Neural progenitor cell (in vitro differentiated cells): ENCODE measurements at regions not wholly inside any gene's neighbourhood (a gene's known extent, or its start where the extent isn't known, plus 50 kb on each side); places are given as distances from the start of the nearest gene placed in this dataset.

Experiments
- DNase-seq: peaks from one replicate; pipeline ENCODE4 v3.0.0-alpha.2; 2016; ENCODE audit warnings: low spot score
- H2AFZ ChIP-seq: fragments of 200-600 bp; sonication (generic); replicated peaks from 2 replicates; pipeline ENCODE4 v1.6.1; 2016; ENCODE audit warnings: antibody characterized with exemption
- H3F3A ChIP-seq: fragments of 200-600 bp; sonication (generic); 2 replicates; pipeline ENCODE4 v1.6.1; 2016; ENCODE audit warnings: antibody characterized with exemption, low read depth
- H3K27ac ChIP-seq: fragments of 200-600 bp; sonication (generic); 2 replicates; pipeline ENCODE4 v1.5.1; 2016; ENCODE audit warnings: mild to moderate bottlenecking
- H3K27me3 ChIP-seq: fragments of 200-600 bp; sonication (generic); 2 replicates; pipeline ENCODE4 v1.6.1; 2016; ENCODE audit warnings: mild to moderate bottlenecking, moderate library complexity
- H3K36me3 ChIP-seq: fragments of 200-600 bp; sonication (generic); 2 replicates; pipeline ENCODE4 v1.5.1; 2016
- H3K4me1 ChIP-seq: fragments of 200-600 bp; sonication (generic); 2 replicates; pipeline ENCODE4 v1.6.1; 2016; ENCODE audit warnings: mixed run types
- H3K4me2 ChIP-seq: fragments of 200-600 bp; sonication (generic); 2 replicates; pipeline ENCODE4 v1.6.1; 2016
- H3K4me3 ChIP-seq: fragments of 200-600 bp; sonication (generic); 2 replicates; pipeline ENCODE4 v1.5.1; 2016
- H3K79me2 ChIP-seq: fragments of 200-600 bp; sonication (generic); 2 replicates; pipeline ENCODE4 v1.6.1; 2016; ENCODE audit warnings: low read depth
- H3K9ac ChIP-seq: fragments of 200-600 bp; sonication (generic); 2 replicates; pipeline ENCODE4 v1.6.1; 2016
- H3K9me3 ChIP-seq: fragments of 200-600 bp; sonication (generic); 2 replicates; pipeline ENCODE4 v1.5.1; 2016; ENCODE audit warnings: low read depth
- H4K20me1 ChIP-seq: fragments of 200-600 bp; sonication (generic); 2 replicates; pipeline ENCODE4 v1.6.1; 2016; ENCODE audit warnings: low read depth
- H3K27ac Mint-ChIP-seq: 3 replicates; pipeline ENCODE4 v1.8.0; 2021; ENCODE audit warnings: mixed read lengths
- H3K27me3 Mint-ChIP-seq: 2 replicates; pipeline ENCODE4 v1.8.0; 2022; ENCODE audit warnings: low read depth, mild to moderate bottlenecking, inconsistent platforms, moderate library complexity, mixed read lengths; ENCODE audit not compliant: insufficient read depth
- H3K36me3 Mint-ChIP-seq: 3 replicates; pipeline ENCODE4 v1.8.0; 2021; ENCODE audit warnings: mixed read lengths
- H3K4me1 Mint-ChIP-seq: 3 replicates; pipeline ENCODE4 v1.8.0; 2021; ENCODE audit warnings: mixed read lengths
- H3K4me3 Mint-ChIP-seq: 3 replicates; pipeline ENCODE4 v1.8.0; 2021; ENCODE audit warnings: mild to moderate bottlenecking, moderate library complexity, mixed read lengths
- H3K9me3 Mint-ChIP-seq: 3 replicates; pipeline ENCODE4 v1.8.0; 2020; ENCODE audit warnings: mixed read lengths
- EZH2 ChIP-seq: fragments of 200-600 bp; sonication (generic); IDR thresholded peaks from 2 replicates; pipeline ENCODE4 v1.6.1; 2017; ENCODE audit warnings: antibody characterized with exemption, mild to moderate bottlenecking, moderate library complexity
- EZH2phosphoT487 ChIP-seq: fragments of 200-600 bp; sonication (generic); IDR thresholded peaks from 2 replicates; pipeline ENCODE4 v1.6.1; 2017; ENCODE audit warnings: antibody characterized with exemption
- TF ChIP-seq, protein P1 (sequence below): fragments of 200-600 bp; sonication (generic); IDR thresholded peaks from 2 replicates; pipeline ENCODE4 v1.5.1; 2017; ENCODE audit warnings: antibody characterized with exemption, mild to moderate bottlenecking

DNA sequence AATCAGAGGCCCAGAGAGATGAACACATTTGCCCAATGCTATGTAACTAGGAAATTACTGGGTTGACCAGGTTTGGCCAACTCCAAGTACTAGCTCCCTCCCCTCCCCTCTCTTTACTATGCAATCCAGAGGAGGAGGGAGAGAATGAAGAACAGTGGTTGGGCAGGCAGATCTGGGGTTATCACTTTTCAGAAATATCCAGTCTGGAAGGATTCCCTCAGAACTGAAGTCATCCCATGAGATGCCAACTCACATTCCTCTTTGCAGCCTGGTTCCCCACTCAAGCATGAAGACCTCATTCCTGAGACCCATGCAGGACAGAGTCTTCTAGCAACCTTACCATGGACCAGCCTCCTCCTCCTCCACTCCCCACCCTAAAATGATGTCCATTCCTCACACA, 201.1 kb downstream of the TLE3 start:
- Histone ChIP-seq H3K36me3 (no peaks in the 10 kb centered on the region), H2AFZ (no peak overlapping the region), H3K79me2 (no peaks in the 10 kb centered on the region), H3K4me2 (no peak overlapping the region), H3K4me1 (peaks cover 5% of the 10 kb centered on the region), H3K27me3 (no peaks in the 10 kb centered on the region), H3K9me3 (no peaks in the 10 kb centered on the region), H3K27ac (no peak overlapping the region), H3K9ac (no peak overlapping the region), H3F3A (no peaks in the 10 kb centered on the region), H4K20me1 (no peaks in the 10 kb centered on the region), H3K4me3 (no peak overlapping the region)
- H3K4me3 Mint-ChIP-seq, result no peak overlapping the region
- no peaks in the 10 kb centered on the region for H3K36me3 Mint-ChIP-seq
- DNase-seq, result no peak
- peaks cover 7% of the 10 kb centered on the region for H3K9me3 Mint-ChIP-seq
- peaks cover 20% of the 10 kb centered on the region for H3K4me1 Mint-ChIP-seq
- no peak overlapping the region for H3K27ac Mint-ChIP-seq
- TF ChIP-seq, protein P1, sequence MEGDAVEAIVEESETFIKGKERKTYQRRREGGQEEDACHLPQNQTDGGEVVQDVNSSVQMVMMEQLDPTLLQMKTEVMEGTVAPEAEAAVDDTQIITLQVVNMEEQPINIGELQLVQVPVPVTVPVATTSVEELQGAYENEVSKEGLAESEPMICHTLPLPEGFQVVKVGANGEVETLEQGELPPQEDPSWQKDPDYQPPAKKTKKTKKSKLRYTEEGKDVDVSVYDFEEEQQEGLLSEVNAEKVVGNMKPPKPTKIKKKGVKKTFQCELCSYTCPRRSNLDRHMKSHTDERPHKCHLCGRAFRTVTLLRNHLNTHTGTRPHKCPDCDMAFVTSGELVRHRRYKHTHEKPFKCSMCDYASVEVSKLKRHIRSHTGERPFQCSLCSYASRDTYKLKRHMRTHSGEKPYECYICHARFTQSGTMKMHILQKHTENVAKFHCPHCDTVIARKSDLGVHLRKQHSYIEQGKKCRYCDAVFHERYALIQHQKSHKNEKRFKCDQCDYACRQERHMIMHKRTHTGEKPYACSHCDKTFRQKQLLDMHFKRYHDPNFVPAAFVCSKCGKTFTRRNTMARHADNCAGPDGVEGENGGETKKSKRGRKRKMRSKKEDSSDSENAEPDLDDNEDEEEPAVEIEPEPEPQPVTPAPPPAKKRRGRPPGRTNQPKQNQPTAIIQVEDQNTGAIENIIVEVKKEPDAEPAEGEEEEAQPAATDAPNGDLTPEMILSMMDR, result no peak
- H3K27me3 Mint-ChIP-seq, result peaks cover 31% of the 10 kb centered on the region

DNA sequence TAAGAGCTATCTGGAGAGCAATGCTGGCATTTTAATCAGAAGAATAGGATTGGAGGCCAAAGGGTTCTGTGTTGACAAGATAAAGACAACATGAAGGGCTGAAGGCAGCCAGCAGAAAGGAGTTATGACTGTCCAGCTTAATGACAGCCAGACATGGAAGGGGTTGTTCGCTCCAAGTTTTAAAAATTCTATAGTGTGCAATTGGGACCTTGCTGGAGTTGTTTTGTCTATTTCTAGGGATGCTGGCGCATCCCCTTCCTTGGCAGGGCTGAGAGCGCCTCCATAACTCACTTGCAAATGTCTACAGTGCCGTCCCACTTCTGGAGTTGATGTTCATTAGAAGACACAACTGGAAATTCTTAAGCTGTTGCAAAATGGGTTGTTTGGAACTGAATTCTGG, 200.7 kb downstream of the TLE3 start:
- H3K4me1 Mint-ChIP-seq, result peaks cover 20% of the 10 kb centered on the region
- H3K36me3 Mint-ChIP-seq, result no peaks in the 10 kb centered on the region
- H3K36me3 ChIP-seq, result no peaks in the 10 kb centered on the region
- H3K4me3 Mint-ChIP-seq, result no peak overlapping the region
- H3K9me3 Mint-ChIP-seq, result peaks cover 7% of the 10 kb centered on the region
- DNase-seq, result no peak
- H3F3A ChIP-seq, result no peaks in the 10 kb centered on the region
- H3K9ac ChIP-seq, result no peak overlapping the region
- H3K27me3 Mint-ChIP-seq, result peaks cover 30% of the 10 kb centered on the region
- no peaks in the 10 kb centered on the region for H4K20me1 ChIP-seq
- TF ChIP-seq, protein P1, result no peak
- TF ChIP-seq EZH2, result no peak
- no peak for TF ChIP-seq EZH2phosphoT487
- no peaks in the 10 kb centered on the region for H3K27me3 ChIP-seq
- no peak overlapping the region for H3K27ac Mint-ChIP-seq
- no peak overlapping the region for H3K4me3 ChIP-seq
- H3K79me2 ChIP-seq, result no peaks in the 10 kb centered on the region
- H3K9me3 ChIP-seq, result no peaks in the 10 kb centered on the region
- no peak overlapping the region for H3K27ac ChIP-seq
- H3K4me1 ChIP-seq, result peaks cover 5% of the 10 kb centered on the region
- H3K4me2 ChIP-seq, result no peak overlapping the region
- H2AFZ ChIP-seq, result no peak overlapping the region

DNA sequence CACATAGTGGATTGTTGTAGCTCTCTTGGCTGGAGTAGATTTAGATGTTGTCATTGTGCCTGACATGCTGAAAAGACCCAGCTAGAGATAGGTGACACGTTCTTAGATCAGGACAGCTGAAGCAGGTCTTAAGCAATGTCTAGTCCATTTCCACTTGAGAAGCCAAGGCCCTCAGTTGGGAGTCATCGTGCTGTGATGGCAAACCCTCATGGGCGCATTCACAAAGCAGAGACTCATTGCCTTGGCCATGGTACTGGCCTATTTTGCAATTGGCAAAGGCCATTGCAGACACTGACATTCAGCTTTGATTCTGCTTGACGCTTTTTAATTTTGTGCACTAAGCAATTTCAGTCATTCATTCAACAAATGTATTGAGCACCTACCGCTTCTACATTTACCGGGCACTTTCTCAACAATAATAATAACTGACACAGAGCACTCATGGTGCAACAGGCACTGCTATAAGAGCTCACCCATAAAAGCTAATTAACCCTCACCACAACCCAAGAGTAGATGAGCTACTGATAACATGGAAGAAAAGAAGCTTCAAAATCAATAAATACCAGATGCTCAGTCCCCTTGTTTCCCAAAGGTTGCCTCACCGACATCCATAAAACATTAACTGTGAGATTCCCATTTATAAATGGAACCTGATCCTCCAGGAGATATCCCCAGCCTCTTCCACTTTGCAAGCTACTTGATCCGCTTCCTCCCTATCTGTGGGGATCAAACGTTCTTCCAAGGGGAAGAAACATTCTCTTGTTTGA, 200.1 kb downstream of the TLE3 start:
- Histone ChIP-seq H3K27me3 (no peaks in the 10 kb centered on the region), H3K4me1 (peaks cover 5% of the 10 kb centered on the region), H2AFZ (no peak overlapping the region), H3K36me3 (no peaks in the 10 kb centered on the region), H3K9ac (no peak overlapping the region), H3K27ac (no peak overlapping the region), H3K9me3 (no peaks in the 10 kb centered on the region), H4K20me1 (no peaks in the 10 kb centered on the region), H3K4me2 (no peak overlapping the region), H3K79me2 (no peaks in the 10 kb centered on the region), H3F3A (no peaks in the 10 kb centered on the region), H3K4me3 (no peak overlapping the region)
- Mint-ChIP-seq H3K36me3 (no peaks in the 10 kb centered on the region), H3K4me3 (no peak overlapping the region), H3K9me3 (peaks cover 4% of the 10 kb centered on the region), H3K27ac (no peak overlapping the region), H3K27me3 (peaks cover 24% of the 10 kb centered on the region), H3K4me1 (peaks cover 17% of the 10 kb centered on the region)
- no peak for DNase-seq
- no peak for TF ChIP-seq EZH2phosphoT487
- no peak for TF ChIP-seq EZH2
- TF ChIP-seq, protein P1, result no peak
